A673 (cell line): ENCODE measurements at regions not wholly inside any gene's neighbourhood (a gene's known extent, or its start where the extent isn't known, plus 50 kb on each side); places are given as distances from the start of the nearest gene placed in this dataset.

Source experiments
- BruUV-seq: library from RNA; stranded (reverse); fragments of 400-500 nt; replicated peaks from 2 replicates; lab custom pipeline; 2021; lab: Mats Ljungman, UMichigan
- CTCF ChIA-PET: fragments of 300-600 bp; sonication (Branson Sonifier 250); formaldehyde crosslinking; loops from one replicate; lab custom pipeline; 2022; ENCODE audit warnings: antibody characterized with exemption; lab: Charles Lee
- POLR2A ChIA-PET: fragments of 300-600 bp; sonication (Branson Sonifier 250); formaldehyde crosslinking; loops from one replicate; lab custom pipeline; 2022; ENCODE audit warnings: antibody characterized with exemption; ENCODE audit not compliant: low non-redundant PET; lab: Charles Lee
- DNase-seq: peaks from one replicate; pipeline ENCODE4 v3.0.0-alpha.2; 2015; ENCODE audit warnings: low spot score
- H3K27ac ChIP-seq: fragments of 200-600 bp; sonication (generic); 2 replicates; pipeline ENCODE4 v1.5.1; 2016; ENCODE audit warnings: mixed run types, low read depth, mild to moderate bottlenecking, mixed read lengths, antibody characterized with exemption, low read length; ENCODE audit not compliant: poor library complexity, severe bottlenecking
- H3K27me3 ChIP-seq: fragments of 200-600 bp; sonication (generic); replicated peaks from 2 replicates; pipeline ENCODE4 v1.6.1; 2017; ENCODE audit warnings: mixed run types, low read depth, mild to moderate bottlenecking, mixed read lengths, antibody characterized with exemption, low read length; ENCODE audit not compliant: insufficient read depth, poor library complexity
- H3K36me3 ChIP-seq: fragments of 200-600 bp; sonication (generic); 2 replicates; pipeline ENCODE4 v1.6.1; 2016; ENCODE audit warnings: mixed run types, mild to moderate bottlenecking, mixed read lengths, antibody characterized with exemption, low read length; ENCODE audit not compliant: insufficient read depth, poor library complexity, severe bottlenecking
- H3K4me1 ChIP-seq: fragments of 200-600 bp; sonication (generic); 2 replicates; pipeline ENCODE4 v1.6.1; 2017; ENCODE audit warnings: mixed run types, mild to moderate bottlenecking, mixed read lengths, antibody characterized with exemption, low read length; ENCODE audit not compliant: insufficient read depth, poor library complexity, severe bottlenecking
- H3K4me3 ChIP-seq: fragments of 200-600 bp; sonication (generic); 2 replicates; pipeline ENCODE4 v1.5.1; 2016; ENCODE audit warnings: low read depth, mixed run types, mild to moderate bottlenecking, mixed read lengths, low read length; ENCODE audit not compliant: poor library complexity, severe bottlenecking
- H3K9me3 ChIP-seq: fragments of 200-600 bp; sonication (generic); 2 replicates; pipeline ENCODE4 v1.6.1; 2016; ENCODE audit warnings: mixed run types, low read depth, mild to moderate bottlenecking, mixed read lengths, antibody characterized with exemption, low read length; ENCODE audit not compliant: poor library complexity, severe bottlenecking
- CTCF ChIP-seq: fragments of 300-800, 200-600 bp; sonication (generic); conservative IDR thresholded peaks from 2 replicates; pipeline ENCODE4 v1.5.1; 2017; ENCODE audit warnings: low read depth, mild to moderate bottlenecking, antibody characterized with exemption, low read length, moderate library complexity, mixed read lengths
- EZH2 ChIP-seq: fragments of 200-600 bp; sonication (generic); IDR thresholded peaks from 2 replicates; pipeline ENCODE4 v1.6.1; 2017; ENCODE audit warnings: borderline replicate concordance, low read depth, mild to moderate bottlenecking, mixed read lengths, antibody characterized with exemption, low read length; ENCODE audit not compliant: poor library complexity, severe bottlenecking
- intact Hi-C: fragments of 100-400 bp; cut with micrococcal nuclease; formaldehyde crosslinking; loops from one replicate; pipeline ENCODE4 v1.10.0; 2022; ENCODE audit not compliant: unreplicated experiment

GRCh38 chr10:9944690-9945089 lies 1073.0 kb upstream of the CELF2 start:
- TF ChIP-seq EZH2 (no peak), CTCF (no peak)
- Histone ChIP-seq H3K9me3 (peaks cover 20% of the 10 kb centered on the region), H3K27me3 (no peaks in the 10 kb centered on the region), H3K4me1 (no peaks in the 10 kb centered on the region), H3K36me3 (no peaks in the 10 kb centered on the region), H3K4me3 (no peak overlapping the region), H3K27ac (no peak overlapping the region)
- ChIA-PET POLR2A (no interaction called here), CTCF (no interaction called here)
- DNase-seq = no peak
- BruUV-seq = no TSS peak
- intact Hi-C loops = no loop called here

- no TSS peak for BruUV-seq
- POLR2A ChIA-PET = no interaction called here
- peaks cover 17% of the 10 kb centered on the region for H3K9me3 ChIP-seq
Observed at GRCh38 chr10:9950070-9950469, 1067.6 kb upstream of the CELF2 start.

GRCh38 chr10:9951481-9952257 lies 1066.0 kb upstream of the CELF2 start:
- POLR2A ChIA-PET = no interaction called here
- intact Hi-C loops = no loop called here

More at GRCh38 chr10:9950070-9950469, 1067.6 kb upstream of the CELF2 start:
- TF ChIP-seq EZH2 (no peak), CTCF (no peak)
- Histone ChIP-seq H3K4me3 (no peak overlapping the region), H3K27ac (no peak overlapping the region), H3K27me3 (no peaks in the 10 kb centered on the region), H3K4me1 (no peaks in the 10 kb centered on the region), H3K36me3 (no peaks in the 10 kb centered on the region)
- DNase-seq = no peak
- intact Hi-C loops = no loop called here
- CTCF ChIA-PET = no interaction called here

More at GRCh38 chr10:9951481-9952257, 1066.0 kb upstream of the CELF2 start:
- no peak overlapping the region for H3K4me3 ChIP-seq
- no peak overlapping the region for H3K27ac ChIP-seq
- TF ChIP-seq EZH2 (no peak), CTCF (no peak)
- CTCF ChIA-PET = no interaction called here
- no TSS peak for BruUV-seq
- H3K36me3 ChIP-seq = no peaks in the 10 kb centered on the region
- no peaks in the 10 kb centered on the region for H3K27me3 ChIP-seq
- no peak for DNase-seq
- no peaks in the 10 kb centered on the region for H3K4me1 ChIP-seq
- peaks cover 13% of the 10 kb centered on the region for H3K9me3 ChIP-seq
